ENCODE measurements at regions not wholly inside any gene's neighbourhood (a gene's known extent, or its start where the extent isn't known, plus 50 kb on each side); places are given as distances from the start of the nearest gene placed in this dataset.

GRCh38 chr11:129544691-129545090 is 169.0 kb downstream of the BARX2 start:
- TF ChIP-seq ISL1 (CRISPR knock-in tag; IDR thresholded peaks at IDR 0.05): no peak
- TF ChIP-seq CREB5 (CRISPR knock-in tag; IDR thresholded peaks at IDR 0.05; ENCODE audit: low read depth): no peak
- TF ChIP-seq TSHZ2 (CRISPR knock-in tag; IDR thresholded peaks at IDR 0.05): no peak
- no peak for TF ChIP-seq PATZ1 (CRISPR knock-in tag; IDR thresholded peaks at IDR 0.05; ENCODE audit: borderline replicate concordance)
- no peak for TF ChIP-seq ZNF565 (CRISPR knock-in tag; conservative IDR thresholded peaks at IDR 0.05; ENCODE audit: low read depth)
- no peak for TF ChIP-seq ARNTL (CRISPR knock-in tag; IDR thresholded peaks at IDR 0.05; ENCODE audit: borderline replicate concordance, low read depth)
- TF ChIP-seq ZFP30 (CRISPR knock-in tag; IDR thresholded peaks at IDR 0.05): no peak
- TF ChIP-seq RARB (CRISPR knock-in tag; IDR thresholded peaks at IDR 0.05): no peak
- no peak for TF ChIP-seq ZNF70 (CRISPR knock-in tag; IDR thresholded peaks at IDR 0.05)
